HL-60 (cell line): ENCODE measurements at regions not wholly inside any gene's neighbourhood (a gene's known extent, or its start where the extent isn't known, plus 50 kb on each side); places are given as distances from the start of the nearest gene placed in this dataset.
"Not testable (repeated sequence)": the region's sequence is repeated elsewhere in the genome, so short reads cannot be mapped to it uniquely, and the experiment has no call there.

Source experiments
- DNase-seq, 2 experiments: peaks; one replicate each; pipeline ENCODE4 v3.0.0-alpha.2; 2010 to 2020; ENCODE audit warnings: low read depth in 1 of 2, low spot score in 1 of 2
- H3K27ac ChIP-seq: fragments of 250-450 bp; sonication (Bioruptor Pico); replicated peaks from 2 replicates; pipeline ENCODE4 v1.5.1; 2020; ENCODE audit warnings: mild to moderate bottlenecking, moderate library complexity
- H3K27me3 ChIP-seq: fragments of 250-450 bp; sonication (Bioruptor Pico); 2 replicates; pipeline ENCODE4 v1.5.1; 2021; ENCODE audit warnings: mild to moderate bottlenecking, moderate library complexity; ENCODE audit not compliant: insufficient read depth, poor library complexity, severe bottlenecking
- H3K4me3 ChIP-seq: replicated peaks from 2 replicates; pipeline ENCODE4 v1.5.1; 2011; ENCODE audit warnings: mild to moderate bottlenecking, control low read depth, low read length; ENCODE audit not compliant: insufficient read depth
- CTCF ChIP-seq: IDR thresholded peaks from one replicate; pipeline ENCODE4 v1.5.1; 2011; ENCODE audit warnings: low read length, control low read depth, inconsistent platforms; ENCODE audit not compliant: insufficient read depth
- GABPA ChIP-seq: IDR thresholded peaks from 2 replicates; pipeline ENCODE4 v1.6.1; 2012; ENCODE audit warnings: low read depth
- POLR2AphosphoS5 ChIP-seq: IDR thresholded peaks from 2 replicates; pipeline ENCODE4 v1.6.1; 2012; ENCODE audit warnings: low read depth
- REST ChIP-seq: IDR thresholded peaks from 2 replicates; pipeline ENCODE4 v1.6.1; 2012; ENCODE audit warnings: low read depth; ENCODE audit not compliant: insufficient replicate concordance
- SPI1 ChIP-seq: IDR thresholded peaks from 2 replicates; pipeline ENCODE4 v1.6.1; 2012; ENCODE audit warnings: low read depth, mild to moderate bottlenecking, borderline replicate concordance

- no peak for DNase-seq
- no peaks in the 10 kb centered on the region for H3K27me3 ChIP-seq
- TF ChIP-seq POLR2AphosphoS5: no peak
- no peak for TF ChIP-seq SPI1
- TF ChIP-seq CTCF: no peak
- TF ChIP-seq REST: no peak
- TF ChIP-seq GABPA: no peak
- no peak overlapping the region for H3K4me3 ChIP-seq
- H3K27ac ChIP-seq: no peak overlapping the region
Measured at GRCh38 chr10:64771253-64772050, 1250.3 kb downstream of the REEP3 start.

- TF ChIP-seq REST (no peak), POLR2AphosphoS5 (no peak), GABPA (no peak), CTCF (no peak), SPI1 (no peak)
- Histone ChIP-seq H3K27ac (no peak overlapping the region), H3K27me3 (no peaks in the 10 kb centered on the region), H3K4me3 (no peak overlapping the region)
- no peak for DNase-seq
Measured at GRCh38 chr10:64773357-64773756, 1252.2 kb downstream of the REEP3 start.

- not testable (repeated sequence) for DNase-seq, H3K27ac ChIP-seq, H3K27me3 ChIP-seq, H3K4me3 ChIP-seq
Measured at GRCh38 chr10:64784451-64784850, 1263.2 kb downstream of the REEP3 start.

- TF ChIP-seq GABPA (no peak), CTCF (no peak), POLR2AphosphoS5 (no peak), REST (no peak), SPI1 (no peak)
Measured at GRCh38 chr10:64785816-64786215, 1264.6 kb downstream of the REEP3 start.

More at GRCh38 chr10:64785816-64786215, 1264.6 kb downstream of the REEP3 start:
- no peak overlapping the region for H3K27ac ChIP-seq
- no peak overlapping the region for H3K4me3 ChIP-seq
- no peaks in the 10 kb centered on the region for H3K27me3 ChIP-seq
- no peak for DNase-seq
